ENCODE measurements at regions not wholly inside any gene's neighbourhood (a gene's known extent, or its start where the extent isn't known, plus 50 kb on each side); places are given as distances from the start of the nearest gene placed in this dataset.

- TF ChIP-seq, protein P1, sequence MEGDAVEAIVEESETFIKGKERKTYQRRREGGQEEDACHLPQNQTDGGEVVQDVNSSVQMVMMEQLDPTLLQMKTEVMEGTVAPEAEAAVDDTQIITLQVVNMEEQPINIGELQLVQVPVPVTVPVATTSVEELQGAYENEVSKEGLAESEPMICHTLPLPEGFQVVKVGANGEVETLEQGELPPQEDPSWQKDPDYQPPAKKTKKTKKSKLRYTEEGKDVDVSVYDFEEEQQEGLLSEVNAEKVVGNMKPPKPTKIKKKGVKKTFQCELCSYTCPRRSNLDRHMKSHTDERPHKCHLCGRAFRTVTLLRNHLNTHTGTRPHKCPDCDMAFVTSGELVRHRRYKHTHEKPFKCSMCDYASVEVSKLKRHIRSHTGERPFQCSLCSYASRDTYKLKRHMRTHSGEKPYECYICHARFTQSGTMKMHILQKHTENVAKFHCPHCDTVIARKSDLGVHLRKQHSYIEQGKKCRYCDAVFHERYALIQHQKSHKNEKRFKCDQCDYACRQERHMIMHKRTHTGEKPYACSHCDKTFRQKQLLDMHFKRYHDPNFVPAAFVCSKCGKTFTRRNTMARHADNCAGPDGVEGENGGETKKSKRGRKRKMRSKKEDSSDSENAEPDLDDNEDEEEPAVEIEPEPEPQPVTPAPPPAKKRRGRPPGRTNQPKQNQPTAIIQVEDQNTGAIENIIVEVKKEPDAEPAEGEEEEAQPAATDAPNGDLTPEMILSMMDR (IDR thresholded peaks at IDR 0.05; ENCODE audit: control insufficient read depth, insufficient read depth, low read depth, low read length, missing control alignments): no peak
- DNase-seq (ENCODE audit: low read depth): no peak
- H3K4me3 ChIP-seq (ENCODE audit: control insufficient read depth, low read depth, low read length): no peak overlapping the region
Observed at GRCh38 chr4:177960566-177960965, 518.3 kb upstream of the AGA start.

DNA sequence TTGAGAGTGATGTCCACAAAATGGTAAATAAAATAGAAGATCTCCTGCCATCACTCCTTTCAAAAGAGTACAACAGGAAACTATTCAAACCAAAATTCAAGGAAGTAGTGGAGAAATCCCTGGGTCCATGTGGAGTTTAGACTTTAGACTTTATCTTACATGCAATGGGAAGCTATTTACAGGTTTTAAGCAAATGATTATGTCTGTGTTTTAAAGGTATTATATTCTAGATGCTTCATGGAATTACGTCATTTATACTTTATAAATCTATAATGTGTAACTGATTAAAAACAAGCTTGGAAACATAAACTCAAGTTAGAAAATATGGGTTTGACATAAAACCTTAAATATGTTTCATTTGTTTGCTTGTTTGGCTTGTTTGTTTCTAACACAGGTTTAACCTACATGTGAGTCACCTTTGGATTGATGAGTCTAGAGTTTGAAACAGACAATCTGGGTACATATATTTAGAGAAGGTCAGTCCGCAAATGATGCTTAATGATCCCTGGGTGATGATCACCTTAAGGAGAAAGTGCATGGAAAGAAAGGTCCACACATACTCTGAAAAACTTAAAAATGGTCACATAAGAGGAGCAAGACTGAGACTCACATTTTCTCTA, 519.6 kb upstream of the AGA start:
- DNase-seq (ENCODE audit: low read depth): no peak
- H3K4me3 ChIP-seq (ENCODE audit: control insufficient read depth, low read depth, low read length): no peak overlapping the region
- TF ChIP-seq, protein P1 (IDR thresholded peaks at IDR 0.05; ENCODE audit: control insufficient read depth, insufficient read depth, low read depth, low read length, missing control alignments): no peak

GRCh38 chr4:177964061-177964460, 521.8 kb upstream of the AGA start:
- no peak overlapping the region for H3K4me3 ChIP-seq (ENCODE audit: control insufficient read depth, low read depth, low read length)
- TF ChIP-seq, protein P1 (IDR thresholded peaks at IDR 0.05; ENCODE audit: control insufficient read depth, insufficient read depth, low read depth, low read length, missing control alignments): no peak
- no peak for DNase-seq (ENCODE audit: low read depth)

- TF ChIP-seq, protein P1 (IDR thresholded peaks at IDR 0.05; ENCODE audit: control insufficient read depth, insufficient read depth, low read depth, low read length, missing control alignments): no peak
- no peak for DNase-seq (ENCODE audit: low read depth)
- no peak overlapping the region for H3K4me3 ChIP-seq (ENCODE audit: control insufficient read depth, low read depth, low read length)
Observed at GRCh38 chr4:177964693-177965168, 522.5 kb upstream of the AGA start.

DNA sequence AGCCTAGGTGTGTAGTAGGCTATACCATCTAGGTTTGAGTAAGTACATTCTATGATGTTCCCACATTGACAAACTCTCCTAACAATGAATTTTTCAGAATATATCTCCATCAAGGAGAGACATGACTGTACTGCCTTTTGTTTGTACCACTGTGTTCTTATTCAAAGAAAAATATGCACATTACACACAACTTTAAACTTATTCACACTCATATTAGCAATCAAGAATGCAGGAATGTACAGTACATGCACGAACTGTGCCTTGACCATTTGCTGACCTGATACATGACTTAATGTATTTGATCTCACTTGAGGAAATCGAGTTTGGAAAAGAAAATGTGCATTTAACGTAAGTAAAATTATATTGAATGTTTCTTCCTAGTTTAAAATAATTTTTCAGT, 525.1 kb upstream of the AGA start:
- TF ChIP-seq, protein P1 (IDR thresholded peaks at IDR 0.05; ENCODE audit: control insufficient read depth, insufficient read depth, low read depth, low read length, missing control alignments): no peak
- DNase-seq (ENCODE audit: low read depth): no peak
- no peak overlapping the region for H3K4me3 ChIP-seq (ENCODE audit: control insufficient read depth, low read depth, low read length)

DNA sequence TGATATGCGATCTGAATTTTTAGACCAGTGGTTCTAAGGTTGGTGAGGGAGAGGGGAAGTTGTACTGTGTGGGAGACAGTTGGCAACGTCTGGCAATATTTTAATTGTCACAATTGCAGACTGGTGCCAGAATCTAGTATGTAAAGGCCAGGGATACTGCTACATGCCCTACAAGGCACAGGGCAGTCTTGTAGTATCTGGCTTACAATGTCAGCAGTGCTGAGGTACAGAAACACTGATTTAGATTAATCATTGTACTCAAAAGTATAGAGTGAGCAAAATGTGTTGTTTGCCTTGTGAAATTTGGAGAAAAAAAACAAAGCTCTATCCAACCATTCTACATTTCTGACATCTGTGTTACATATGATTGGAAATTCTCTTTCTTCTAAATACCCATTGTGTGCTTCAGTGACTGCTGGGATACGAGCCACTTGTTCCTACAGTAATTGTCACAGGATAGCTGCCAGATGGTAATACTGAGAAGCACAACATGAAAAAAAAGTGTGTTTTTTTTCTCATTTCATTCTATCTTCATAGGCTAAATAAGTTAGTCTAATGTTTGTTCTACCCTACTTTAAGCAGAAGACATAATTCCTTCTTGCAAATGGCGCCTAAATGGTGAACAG, 526.7 kb upstream of the AGA start:
- H3K4me3 ChIP-seq (ENCODE audit: control insufficient read depth, low read depth, low read length): no peak overlapping the region
- no peak for DNase-seq (ENCODE audit: low read depth)
- TF ChIP-seq, protein P1 (IDR thresholded peaks at IDR 0.05; ENCODE audit: control insufficient read depth, insufficient read depth, low read depth, low read length, missing control alignments): no peak

All from AG09309 (cell line).